Colonic mucosa (tissue), 4 donors: ENCODE measurements at regions not wholly inside any gene's neighbourhood (a gene's known extent, or its start where the extent isn't known, plus 50 kb on each side); places are given as distances from the start of the nearest gene placed in this dataset.

ENCODE experiments used
- DNase-seq: peaks from one replicate; pipeline ENCODE4 v3.0.0-alpha.2; 2020
- H3K27ac ChIP-seq: fragments of 200-600 bp; one replicate; pipeline ENCODE4 v1.8.0; 2021
- H3K27me3 ChIP-seq: fragments of 200-600 bp; one replicate; pipeline ENCODE4 v1.8.0; 2021
- H3K36me3 ChIP-seq: fragments of 200-600 bp; one replicate; pipeline ENCODE4 v1.8.0; 2021
- H3K4me1 ChIP-seq: fragments of 200-600 bp; one replicate; pipeline ENCODE4 v1.8.0; 2021; ENCODE audit warnings: mild to moderate bottlenecking
- H3K4me3 ChIP-seq: fragments of 200-600 bp; one replicate; pipeline ENCODE4 v1.8.0; 2021
- H3K9ac ChIP-seq, 2 donors: one replicate each; pipeline ENCODE4 v1.7.0; 2013; ENCODE audit warnings: control low read depth in 2 of 2, low read depth in 2 of 2, low read length in 2 of 2
- H3K9me3 ChIP-seq: fragments of 200-600 bp; one replicate; pipeline ENCODE4 v1.8.0; 2021
- intact Hi-C: fragments of 100-400 bp; cut with DNase I; formaldehyde crosslinking; loops from one replicate; pipeline ENCODE4 v1.14.1; 2022
- TF ChIP-seq, protein P1 (sequence below): fragments of 200-600 bp; IDR thresholded peaks from one replicate; pipeline ENCODE4 v1.8.0; 2022; ENCODE audit warnings: antibody characterized with exemption, mild to moderate bottlenecking
- donor health status: healthy.
- donor health status: DM: no; HTN: no; CAD: no.
- donor health status: DM: no; HTN: no; CAD: no.

DNA sequence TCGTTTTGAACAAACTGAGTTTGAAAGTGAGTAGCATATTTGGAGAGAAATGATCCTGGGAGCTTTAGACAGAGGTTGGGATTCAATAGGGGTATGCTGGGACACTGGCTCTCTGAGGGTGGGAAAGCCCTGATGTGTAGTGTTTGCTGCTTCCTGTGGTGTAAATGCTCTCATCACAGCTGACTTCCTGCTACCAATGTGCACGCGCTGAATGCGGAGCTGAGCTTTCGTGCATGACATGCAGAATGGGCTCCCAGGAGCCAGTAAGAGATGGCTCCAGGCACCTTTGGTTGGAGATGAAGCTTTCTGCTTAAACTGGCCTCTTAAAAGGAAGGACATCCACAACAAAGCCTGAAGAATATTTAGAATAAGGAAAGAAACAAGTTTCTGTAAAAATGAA, 224.1 kb upstream of the CCDC150 start:
- H3K36me3 ChIP-seq = no peaks in the 10 kb centered on the region
- TF ChIP-seq, protein P1, sequence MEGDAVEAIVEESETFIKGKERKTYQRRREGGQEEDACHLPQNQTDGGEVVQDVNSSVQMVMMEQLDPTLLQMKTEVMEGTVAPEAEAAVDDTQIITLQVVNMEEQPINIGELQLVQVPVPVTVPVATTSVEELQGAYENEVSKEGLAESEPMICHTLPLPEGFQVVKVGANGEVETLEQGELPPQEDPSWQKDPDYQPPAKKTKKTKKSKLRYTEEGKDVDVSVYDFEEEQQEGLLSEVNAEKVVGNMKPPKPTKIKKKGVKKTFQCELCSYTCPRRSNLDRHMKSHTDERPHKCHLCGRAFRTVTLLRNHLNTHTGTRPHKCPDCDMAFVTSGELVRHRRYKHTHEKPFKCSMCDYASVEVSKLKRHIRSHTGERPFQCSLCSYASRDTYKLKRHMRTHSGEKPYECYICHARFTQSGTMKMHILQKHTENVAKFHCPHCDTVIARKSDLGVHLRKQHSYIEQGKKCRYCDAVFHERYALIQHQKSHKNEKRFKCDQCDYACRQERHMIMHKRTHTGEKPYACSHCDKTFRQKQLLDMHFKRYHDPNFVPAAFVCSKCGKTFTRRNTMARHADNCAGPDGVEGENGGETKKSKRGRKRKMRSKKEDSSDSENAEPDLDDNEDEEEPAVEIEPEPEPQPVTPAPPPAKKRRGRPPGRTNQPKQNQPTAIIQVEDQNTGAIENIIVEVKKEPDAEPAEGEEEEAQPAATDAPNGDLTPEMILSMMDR = no peak
- H3K27me3 ChIP-seq = no peaks in the 10 kb centered on the region
- no peak overlapping the region for H3K9ac ChIP-seq
- no peak for DNase-seq
- intact Hi-C loops = no loop called here
- H3K4me1 ChIP-seq = no peaks in the 10 kb centered on the region
- no peaks in the 10 kb centered on the region for H3K9me3 ChIP-seq
- no peak overlapping the region for H3K4me3 ChIP-seq
- no peak overlapping the region for H3K27ac ChIP-seq

DNA sequence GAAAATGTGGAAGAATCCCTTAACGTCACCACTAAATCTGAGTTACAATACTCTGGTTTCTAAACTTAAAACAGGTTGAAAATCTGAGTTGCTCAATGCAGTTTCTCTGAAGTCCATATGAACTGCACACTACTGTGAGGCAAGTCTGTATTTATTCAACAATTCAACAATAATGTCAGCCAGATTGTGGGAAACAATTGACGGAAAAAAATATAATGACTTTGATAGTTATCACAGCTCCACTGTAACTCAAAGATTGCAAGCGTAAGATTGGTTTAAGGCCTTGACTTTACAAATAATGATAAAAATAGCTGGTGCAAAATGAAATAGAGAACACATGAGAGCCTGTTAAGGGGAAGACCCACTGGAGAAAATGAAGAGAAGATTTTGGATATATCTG, 219.4 kb upstream of the CCDC150 start:
- Histone ChIP-seq H3K9me3 (no peaks in the 10 kb centered on the region), H3K9ac (no peak overlapping the region), H3K4me1 (no peaks in the 10 kb centered on the region), H3K36me3 (no peaks in the 10 kb centered on the region), H3K27me3 (no peaks in the 10 kb centered on the region), H3K27ac (no peak overlapping the region), H3K4me3 (no peak overlapping the region)
- intact Hi-C loops = no loop called here
- TF ChIP-seq, protein P1 = no peak
- no peak for DNase-seq

DNA sequence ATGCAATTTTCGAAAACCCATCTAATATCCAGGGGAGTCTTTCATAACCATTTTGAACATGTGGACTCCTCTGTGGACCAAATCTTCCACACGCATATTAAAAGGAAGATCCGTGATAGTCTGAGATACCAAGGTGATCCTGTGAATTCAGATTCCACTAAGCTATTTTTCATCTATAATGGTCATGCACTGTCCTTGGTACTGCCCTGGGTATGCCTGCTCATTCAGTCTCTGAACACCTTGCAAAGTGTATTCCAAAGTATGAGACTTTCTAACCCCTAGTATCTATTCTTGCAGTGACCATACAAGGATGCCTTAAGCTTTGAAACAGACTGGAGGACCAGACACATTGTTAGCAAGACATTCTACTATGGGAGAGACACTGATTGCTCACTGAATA, 217.6 kb upstream of the CCDC150 start:
- DNase-seq = no peak
- H3K27me3 ChIP-seq = no peaks in the 10 kb centered on the region
- no peaks in the 10 kb centered on the region for H3K36me3 ChIP-seq
- intact Hi-C loops = no loop called here
- no peaks in the 10 kb centered on the region for H3K9me3 ChIP-seq
- H3K4me3 ChIP-seq = no peak overlapping the region
- H3K27ac ChIP-seq = no peak overlapping the region
- no peak overlapping the region for H3K9ac ChIP-seq
- no peaks in the 10 kb centered on the region for H3K4me1 ChIP-seq
- TF ChIP-seq, protein P1 = no peak

DNA sequence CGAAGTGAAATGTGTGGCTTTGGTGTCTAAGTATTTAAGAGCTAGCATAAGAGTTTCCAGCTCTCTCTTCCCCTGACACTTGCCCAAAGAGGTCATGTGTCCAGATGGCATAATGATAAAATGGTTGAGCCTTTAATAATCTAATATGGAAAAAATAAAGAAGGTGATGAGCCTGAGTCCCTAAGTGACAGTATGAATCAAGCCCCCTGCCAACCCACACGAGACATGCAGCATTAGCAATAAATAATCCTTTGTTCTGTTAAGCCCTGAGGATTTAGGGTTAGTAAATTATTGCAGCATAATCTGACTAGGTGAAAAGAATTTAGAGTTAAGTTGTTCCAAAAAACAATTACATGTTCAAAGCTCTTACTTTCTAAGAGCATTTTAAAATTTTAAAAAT, 217.2 kb upstream of the CCDC150 start:
- DNase-seq = no peak
- Histone ChIP-seq H3K36me3 (no peaks in the 10 kb centered on the region), H3K9me3 (no peaks in the 10 kb centered on the region), H3K9ac (no peak overlapping the region), H3K27ac (no peak overlapping the region), H3K4me1 (no peaks in the 10 kb centered on the region), H3K4me3 (no peak overlapping the region), H3K27me3 (no peaks in the 10 kb centered on the region)
- intact Hi-C loops = no loop called here
- TF ChIP-seq, protein P1 = no peak

DNA sequence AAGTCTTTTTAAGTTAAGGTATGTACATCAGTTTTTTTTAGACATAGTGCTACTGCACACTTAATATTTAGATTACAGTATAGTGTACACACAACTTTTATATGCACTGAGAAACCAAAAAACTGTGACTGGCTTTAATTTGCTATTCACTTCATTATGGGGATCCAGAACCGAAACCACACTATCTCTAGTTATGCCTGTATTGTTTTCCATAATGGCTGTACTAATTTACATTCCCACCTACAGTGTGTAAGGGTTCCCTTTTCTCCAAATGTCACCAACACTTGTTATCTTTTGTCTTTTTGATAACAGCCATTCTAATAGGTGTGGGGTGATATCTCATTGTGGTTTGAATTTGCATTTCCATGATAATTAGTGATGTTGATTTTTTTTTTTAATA, 213.4 kb upstream of the CCDC150 start:
- TF ChIP-seq, protein P1 = no peak
- intact Hi-C loops = no loop called here
- no peaks in the 10 kb centered on the region for H3K27me3 ChIP-seq

More for the DNA sequence above, 213.4 kb upstream of the CCDC150 start:
- no peak for DNase-seq
- no peaks in the 10 kb centered on the region for H3K9me3 ChIP-seq
- H3K36me3 ChIP-seq = no peaks in the 10 kb centered on the region
- H3K4me1 ChIP-seq = no peaks in the 10 kb centered on the region
- no peak overlapping the region for H3K27ac ChIP-seq
- no peak overlapping the region for H3K9ac ChIP-seq
- no peak overlapping the region for H3K4me3 ChIP-seq
